WTC11 (cell line): ENCODE measurements at regions not wholly inside any gene's neighbourhood (a gene's known extent, or its start where the extent isn't known, plus 50 kb on each side); places are given as distances from the start of the nearest gene placed in this dataset.

Experiments
- CTCF ChIP-seq: fragments of 200-600 bp; IDR thresholded peaks from 2 replicates; pipeline ENCODE4 v1.8.0; 2022; ENCODE audit warnings: antibody characterized with exemption
- E2F1 ChIP-seq: sonication (generic); formaldehyde crosslinking; IDR thresholded peaks from 2 replicates; pipeline ENCODE4 v1.8.0; 2022; ENCODE audit warnings: mild to moderate bottlenecking, missing genetic modification reagents
- FOXP1 ChIP-seq: sonication (generic); formaldehyde crosslinking; IDR thresholded peaks from 2 replicates; pipeline ENCODE4 v1.8.0; 2022; ENCODE audit warnings: missing genetic modification reagents, mild to moderate bottlenecking, moderate library complexity, borderline replicate concordance
- MXD4 ChIP-seq: fragments of 250-450 bp; sonication (Bioruptor Pico); IDR thresholded peaks from 2 replicates; pipeline ENCODE4 v1.8.0; 2021; ENCODE audit warnings: mild to moderate bottlenecking, moderate library complexity, borderline replicate concordance
- TEAD4 ChIP-seq: sonication (generic); formaldehyde crosslinking; IDR thresholded peaks from 2 replicates; pipeline ENCODE4 v1.8.0; 2022; ENCODE audit warnings: mild to moderate bottlenecking, missing genetic modification reagents

- TF ChIP-seq CTCF = no peak
- TF ChIP-seq TEAD4 = no peak
- TF ChIP-seq MXD4 (CRISPR knock-in tag) = no peak
- TF ChIP-seq FOXP1 = no peak
- no peak for TF ChIP-seq E2F1
Observed at GRCh38 chr3:181572432-181572831, 139.3 kb upstream of the SOX2 start.
